ENCODE measurements at regions not wholly inside any gene's neighbourhood (a gene's known extent, or its start where the extent isn't known, plus 50 kb on each side); places are given as distances from the start of the nearest gene placed in this dataset.

- Histone ChIP-seq H3K9me3 (peaks cover 0 to 14% (median 0%) of the 10 kb centered on the region in 12 donors), H3K27me3 (peaks cover 0 to 12% (median 0%) of the 10 kb centered on the region in 9 donors), H3K27ac (no peak overlapping the region), H3K4me1 (no peaks in the 10 kb centered on the region), H3K4me3 (no peak overlapping the region), H3K36me3 (no peaks in the 10 kb centered on the region)
- ATAC-seq (no peak), DNase-seq (no peak)
- TF ChIP-seq CTCF (IDR thresholded peaks at IDR 0.05) (no peak), POLR2A (IDR thresholded peaks at IDR 0.05) (no peak)
- intact Hi-C loops (cut with DNase I) = loop anchor here in 1 of 10 donors (10.0 kb wide), 1 partner anchor 61 kb away; no protein-coding TSS in a partner anchor
- WGBS, 4 donors = 66 to 70% (median 68%) methylated on average over 13 to 15 of the region's 15 CpGs
These were observed 304.2 kb downstream of the BRD1 start for GRCh38 chr22:49523374-49524008.

GRCh38 chr22:49522582-49523373 is 304.9 kb downstream of the BRD1 start:
- ATAC-seq (no peak), DNase-seq (no peak)
- intact Hi-C loops (cut with DNase I) = loop anchor here in 1 of 10 donors (10.0 kb wide), 1 partner anchor 62 kb away; no protein-coding TSS in a partner anchor

GRCh38 chr22:49521787-49522224 is 305.9 kb downstream of the BRD1 start:
- 51 to 70% (median 55%) methylated on average over 6 of the region's 6 CpGs for WGBS, 4 donors
- Histone ChIP-seq H3K27ac (no peak overlapping the region), H3K4me1 (no peaks in the 10 kb centered on the region), H3K4me3 (no peak overlapping the region), H3K27me3 (peaks cover 0 to 18% (median 0%) of the 10 kb centered on the region in 9 donors), H3K9me3 (peaks cover 0 to 14% (median 0%) of the 10 kb centered on the region in 12 donors), H3K36me3 (no peaks in the 10 kb centered on the region)
- TF ChIP-seq CTCF (IDR thresholded peaks at IDR 0.05) (no peak), POLR2A (IDR thresholded peaks at IDR 0.05) (no peak)
- ATAC-seq (no peak), DNase-seq (no peak)
- intact Hi-C loops (cut with DNase I) = loop anchor here in 1 of 10 donors (10.0 kb wide), 1 partner anchor 63 kb away; no protein-coding TSS in a partner anchor

More at GRCh38 chr22:49522582-49523373, 304.9 kb downstream of the BRD1 start:
- H3K36me3 ChIP-seq = no peaks in the 10 kb centered on the region
- peaks cover 0 to 14% (median 0%) of the 10 kb centered on the region in 12 donors for H3K9me3 ChIP-seq
- H3K4me1 ChIP-seq = no peaks in the 10 kb centered on the region
- TF ChIP-seq POLR2A (IDR thresholded peaks at IDR 0.05) (no peak), CTCF (IDR thresholded peaks at IDR 0.05) (no peak)
- H3K27me3 ChIP-seq = peaks cover 0 to 18% (median 0%) of the 10 kb centered on the region in 9 donors
- no peak overlapping the region for H3K27ac ChIP-seq
- no peak overlapping the region for H3K4me3 ChIP-seq
- 81 to 87% (median 82%) methylated on average over 10 of the region's 10 CpGs for WGBS, 4 donors

- DNase-seq (no peak), ATAC-seq (no peak)
- intact Hi-C loops (cut with DNase I) = no loop called here
These were observed 308.4 kb downstream of the BRD1 start for GRCh38 chr22:49519117-49519737.

More at GRCh38 chr22:49519117-49519737, 308.4 kb downstream of the BRD1 start:
- no peak for TF ChIP-seq POLR2A (IDR thresholded peaks at IDR 0.05)
- no peak for TF ChIP-seq CTCF (IDR thresholded peaks at IDR 0.05)
- H3K27me3 ChIP-seq = peaks cover 0 to 18% (median 0%) of the 10 kb centered on the region in 9 donors
- no peak overlapping the region for H3K27ac ChIP-seq
- no peak overlapping the region for H3K4me3 ChIP-seq
- 63 to 73% (median 67%) methylated on average over 18 of the region's 18 CpGs for WGBS, 4 donors
- H3K4me1 ChIP-seq = no peaks in the 10 kb centered on the region
- no peaks in the 10 kb centered on the region for H3K36me3 ChIP-seq
- peaks cover 0 to 14% (median 0%) of the 10 kb centered on the region in 12 donors for H3K9me3 ChIP-seq

All from heart left ventricle (tissue), 16 donors.